ENCODE measurements at regions not wholly inside any gene's neighbourhood (a gene's known extent, or its start where the extent isn't known, plus 50 kb on each side); places are given as distances from the start of the nearest gene placed in this dataset.

DNA sequence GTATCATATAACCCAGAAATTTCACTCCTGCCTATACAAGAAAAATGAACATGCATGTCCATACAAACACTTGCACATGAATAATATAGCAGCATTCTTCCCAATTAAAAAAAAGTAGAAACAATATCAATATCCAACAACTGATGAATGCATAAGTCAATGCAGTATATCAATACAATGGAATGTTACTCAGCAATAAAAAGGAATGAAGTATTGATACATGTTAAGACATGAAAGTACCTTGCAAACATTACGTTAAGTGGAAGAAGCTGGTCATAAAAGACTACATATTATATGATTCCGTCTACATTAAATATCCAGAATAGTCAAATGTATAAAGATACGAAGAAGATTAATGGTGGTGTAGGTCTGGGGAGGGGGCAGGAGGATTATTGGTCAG is 73.9 kb upstream of the DRD2 start:
- TF ChIP-seq, protein P1, sequence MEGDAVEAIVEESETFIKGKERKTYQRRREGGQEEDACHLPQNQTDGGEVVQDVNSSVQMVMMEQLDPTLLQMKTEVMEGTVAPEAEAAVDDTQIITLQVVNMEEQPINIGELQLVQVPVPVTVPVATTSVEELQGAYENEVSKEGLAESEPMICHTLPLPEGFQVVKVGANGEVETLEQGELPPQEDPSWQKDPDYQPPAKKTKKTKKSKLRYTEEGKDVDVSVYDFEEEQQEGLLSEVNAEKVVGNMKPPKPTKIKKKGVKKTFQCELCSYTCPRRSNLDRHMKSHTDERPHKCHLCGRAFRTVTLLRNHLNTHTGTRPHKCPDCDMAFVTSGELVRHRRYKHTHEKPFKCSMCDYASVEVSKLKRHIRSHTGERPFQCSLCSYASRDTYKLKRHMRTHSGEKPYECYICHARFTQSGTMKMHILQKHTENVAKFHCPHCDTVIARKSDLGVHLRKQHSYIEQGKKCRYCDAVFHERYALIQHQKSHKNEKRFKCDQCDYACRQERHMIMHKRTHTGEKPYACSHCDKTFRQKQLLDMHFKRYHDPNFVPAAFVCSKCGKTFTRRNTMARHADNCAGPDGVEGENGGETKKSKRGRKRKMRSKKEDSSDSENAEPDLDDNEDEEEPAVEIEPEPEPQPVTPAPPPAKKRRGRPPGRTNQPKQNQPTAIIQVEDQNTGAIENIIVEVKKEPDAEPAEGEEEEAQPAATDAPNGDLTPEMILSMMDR (IDR thresholded peaks at IDR 0.05): no peak
- no peak for TF ChIP-seq POLR2A (IDR thresholded peaks at IDR 0.05)
